AG08396 (cell line): ENCODE measurements at regions not wholly inside any gene's neighbourhood (a gene's known extent, or its start where the extent isn't known, plus 50 kb on each side); places are given as distances from the start of the nearest gene placed in this dataset.
A peak's percentile ranks its signal among the peaks of the same experiment; 100 is the strongest.
"Not testable (repeated sequence)": the region's sequence is repeated elsewhere in the genome, so short reads cannot be mapped to it uniquely, and the experiment has no call there.

ENCODE experiments used
- DNase-seq: peaks from one replicate; pipeline ENCODE4 v3.0.0; 2012; ENCODE audit warnings: low spot score, mixed read lengths

DNA sequence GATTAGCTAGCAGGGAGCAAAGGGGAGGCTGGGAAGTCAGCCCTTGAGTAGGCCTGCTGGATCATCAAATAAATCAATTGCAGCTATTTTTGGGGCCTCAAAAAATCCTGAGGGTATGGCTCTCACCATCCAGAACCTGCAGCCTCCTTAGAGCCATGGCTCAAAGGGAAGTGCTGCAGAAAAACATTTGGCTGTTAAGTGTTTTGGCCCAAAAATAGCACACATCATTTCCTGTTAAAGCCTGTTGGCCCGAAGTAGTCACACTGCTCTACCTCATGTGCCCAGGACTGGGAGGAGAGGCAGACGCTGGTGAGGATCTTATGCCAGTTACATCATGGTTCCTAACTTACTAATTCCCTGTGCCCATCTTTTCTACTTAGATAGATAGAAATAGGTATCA lies 176.8 kb upstream of the PLGLB1 start:
- DNase-seq = not testable (repeated sequence)

DNA sequence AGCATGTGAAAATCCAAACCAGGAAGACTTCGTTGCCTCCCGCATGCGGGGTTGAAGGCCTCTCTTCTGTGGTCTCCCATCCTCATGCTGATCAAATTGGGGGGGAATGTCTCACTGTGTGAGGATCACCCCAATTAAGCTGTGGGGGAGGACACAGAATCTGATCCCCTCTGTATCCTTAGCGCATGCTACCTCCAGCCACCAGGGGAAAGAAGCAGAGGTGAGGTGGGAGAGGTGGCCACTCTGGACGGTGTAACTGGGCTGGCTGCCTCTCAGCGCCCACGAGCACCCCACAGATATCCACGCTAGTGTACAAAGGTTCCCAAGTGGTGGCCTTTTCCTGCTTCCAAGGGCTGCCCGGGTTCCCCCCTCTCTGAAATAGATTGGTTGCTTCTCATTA lies 177.6 kb upstream of the PLGLB1 start:
- DNase-seq = not testable (repeated sequence)

DNA sequence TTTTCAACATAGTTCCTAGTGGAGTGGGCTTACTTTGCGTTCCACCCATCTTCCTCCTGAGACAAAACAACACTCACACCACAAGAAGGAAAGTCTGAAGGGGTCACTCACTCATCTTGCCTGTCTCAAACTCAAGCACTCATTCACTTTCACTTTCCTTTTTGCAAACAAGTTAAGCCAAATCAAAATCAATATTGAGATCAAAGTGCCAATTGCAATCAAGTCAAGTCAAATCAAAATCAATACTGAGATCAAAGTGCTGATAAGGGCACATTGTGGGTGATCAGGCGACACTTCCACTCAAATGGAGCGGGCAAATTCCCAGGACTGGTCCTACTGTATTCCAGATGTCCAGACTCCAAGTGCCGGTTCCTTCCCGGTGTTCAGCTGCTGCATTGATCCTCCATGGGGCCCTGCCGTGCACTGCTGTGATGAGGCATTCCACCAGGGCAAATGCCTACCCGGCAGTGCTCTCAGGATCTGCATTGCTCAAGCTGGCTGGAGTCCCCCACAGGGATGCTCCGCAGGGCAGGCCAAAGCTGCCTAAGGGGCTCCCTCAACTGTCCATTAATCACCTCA lies 183.0 kb upstream of the PLGLB1 start:
- DNase-seq = not testable (repeated sequence)

DNA sequence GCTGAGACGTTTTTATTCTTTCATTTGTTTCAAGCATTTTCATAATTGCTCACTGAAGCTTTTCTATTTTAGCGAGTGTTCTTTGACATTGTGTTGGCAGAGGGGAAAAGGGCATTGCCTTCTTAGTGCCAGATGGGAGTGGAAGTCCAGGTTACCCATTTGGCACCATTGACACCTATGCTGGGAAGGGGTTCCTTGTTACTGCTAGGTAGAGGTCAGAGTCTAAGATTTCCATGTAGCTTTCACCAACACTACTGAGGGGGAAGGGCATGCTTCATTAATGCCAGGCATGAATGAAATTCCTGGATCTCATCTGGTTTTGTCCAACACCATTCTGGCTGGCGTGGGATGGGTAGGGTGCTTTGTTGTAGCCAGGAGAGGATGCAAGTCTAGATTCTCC lies 191.3 kb upstream of the PLGLB1 start:
- not testable (repeated sequence) for DNase-seq

DNA sequence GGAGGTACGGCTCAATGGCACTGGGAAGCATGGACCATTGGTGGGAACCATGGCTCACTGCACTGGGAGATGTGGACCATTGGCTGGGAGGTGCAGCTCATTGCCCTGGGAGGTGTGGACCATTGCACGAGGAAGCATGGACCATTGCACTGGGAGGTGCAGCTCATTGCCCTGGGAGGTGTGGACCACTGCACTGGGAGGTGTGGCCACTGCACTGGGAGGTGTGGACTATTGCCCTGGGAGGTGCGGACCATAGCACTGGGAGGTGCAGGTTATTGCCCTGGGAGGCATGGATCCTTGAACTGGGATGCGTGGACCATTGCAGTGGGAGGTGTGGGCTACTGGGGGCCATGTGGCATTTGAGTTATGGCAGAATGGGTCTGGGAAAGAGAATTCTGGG lies 195.4 kb upstream of the PLGLB1 start:
- DNase-seq = not testable (repeated sequence)

DNA sequence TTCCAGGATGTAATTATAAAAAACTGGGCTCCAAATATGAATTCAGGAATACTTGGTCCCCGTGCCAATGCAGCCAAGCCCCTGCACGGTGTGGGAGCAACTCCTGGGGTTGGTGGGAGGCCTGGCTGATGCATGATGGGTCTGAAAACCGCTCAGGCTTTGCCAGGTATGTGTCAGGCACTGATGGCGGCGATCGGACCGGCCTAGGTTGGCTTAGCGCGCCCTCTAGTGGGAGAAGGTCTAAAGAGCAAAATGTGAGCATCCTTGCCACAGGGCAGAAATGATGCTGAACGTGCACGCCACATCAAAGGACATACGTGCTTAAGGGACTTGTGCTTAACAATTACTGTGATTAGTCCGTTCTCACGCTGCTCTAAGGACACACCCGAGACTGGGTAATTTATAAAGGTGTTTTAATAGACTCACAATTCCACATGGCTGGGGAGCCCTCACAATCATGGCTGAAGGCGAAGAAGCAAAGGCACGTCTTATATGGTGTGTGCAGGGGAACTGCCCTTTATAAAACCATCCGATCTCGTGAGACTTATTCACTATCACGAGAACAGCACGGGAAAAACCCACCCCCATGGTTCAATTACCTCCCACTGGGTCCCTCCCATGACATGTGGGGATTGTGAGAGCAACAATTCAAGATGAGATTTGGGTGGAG lies 196.2 kb upstream of the PLGLB1 start:
- DNase-seq = not testable (repeated sequence)

DNA sequence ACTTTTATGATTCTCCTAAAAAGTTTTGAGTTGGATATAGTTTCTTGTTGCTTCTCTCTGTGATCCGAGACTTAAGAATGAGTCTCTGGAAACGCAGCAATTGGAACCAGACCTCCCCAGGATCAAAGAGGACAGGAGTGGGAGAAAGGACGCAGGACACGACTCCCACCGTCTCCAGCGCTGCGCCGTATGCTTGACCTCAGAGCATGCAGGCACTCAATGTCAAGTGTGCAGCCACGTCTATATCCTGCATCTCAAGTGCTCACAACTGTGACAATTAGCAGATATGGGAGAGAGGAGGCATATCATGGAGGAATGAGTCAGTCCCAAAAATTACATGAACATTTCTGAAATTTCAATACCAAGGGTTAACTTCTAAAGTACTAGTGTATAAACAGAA lies 199.0 kb upstream of the PLGLB1 start:
- not testable (repeated sequence) for DNase-seq

DNA sequence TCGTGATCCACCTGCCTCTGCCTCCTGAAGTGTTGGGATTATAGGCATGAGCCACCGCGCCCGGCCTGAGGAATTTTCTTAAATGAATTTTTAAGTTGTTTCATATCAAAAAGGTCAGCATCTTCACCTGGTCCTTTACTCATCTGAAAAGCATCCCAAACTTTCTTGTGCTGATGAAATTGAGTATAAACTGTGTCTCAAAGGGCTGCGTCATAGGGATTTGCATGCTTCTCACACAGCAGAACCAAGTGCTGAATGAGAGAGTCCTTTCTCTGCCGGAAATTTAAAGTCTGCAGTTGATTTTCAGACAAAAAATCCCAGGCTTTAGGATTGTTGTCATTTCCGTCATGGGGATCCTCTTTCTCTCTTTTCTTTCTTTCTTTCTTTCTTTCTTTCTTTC lies 200.5 kb upstream of the PLGLB1 start:
- peak; percentile 8 for DNase-seq

DNA sequence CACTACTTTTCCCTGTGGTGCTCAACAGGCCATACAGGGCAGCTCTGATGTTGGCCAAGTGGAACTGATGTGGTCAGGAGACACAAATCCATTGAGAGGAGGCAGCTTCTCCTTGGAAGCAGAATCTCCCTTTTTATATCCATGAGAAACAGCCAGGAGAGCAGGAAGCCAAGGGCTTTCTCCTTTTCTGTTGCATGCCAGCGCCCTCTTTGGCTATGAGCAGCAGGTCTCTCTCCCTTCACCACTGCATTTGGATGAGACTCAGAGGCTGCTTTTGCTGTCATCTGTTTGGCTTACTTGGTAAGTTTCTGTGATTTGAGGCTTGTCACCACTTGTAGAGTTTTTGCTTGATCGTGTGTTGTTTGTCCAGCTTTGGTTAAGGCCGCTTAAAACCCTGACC lies 202.2 kb upstream of the PLGLB1 start:
- DNase-seq = not testable (repeated sequence)

DNA sequence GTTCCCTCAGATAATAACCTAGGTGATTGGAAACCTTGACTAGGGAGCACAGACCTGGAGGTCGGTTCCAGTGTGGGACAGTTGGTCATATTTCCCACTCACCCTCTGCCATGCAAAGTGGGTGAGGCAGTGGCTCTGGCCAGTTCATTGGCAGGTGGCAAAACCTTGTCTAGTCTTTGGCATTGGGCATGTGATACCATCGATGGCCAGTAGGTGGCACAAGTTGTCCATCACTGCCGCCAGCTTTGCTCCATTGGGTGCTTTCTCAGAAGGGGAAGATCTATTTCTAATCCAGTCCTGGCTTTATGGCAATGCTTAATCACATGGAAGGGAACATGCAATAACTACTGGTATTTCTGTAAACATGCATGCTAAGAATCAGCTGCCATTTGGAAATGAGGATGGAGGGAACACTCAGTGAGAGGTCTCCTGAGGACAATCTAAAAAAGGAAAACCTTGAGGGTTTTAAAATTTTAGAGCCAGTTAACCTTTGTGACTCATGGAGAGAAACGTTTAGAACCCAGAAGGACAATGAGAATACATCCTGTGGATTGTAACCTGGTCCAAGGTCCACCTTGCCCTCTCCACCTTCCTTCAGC lies 207.5 kb upstream of the PLGLB1 start:
- not testable (repeated sequence) for DNase-seq

DNA sequence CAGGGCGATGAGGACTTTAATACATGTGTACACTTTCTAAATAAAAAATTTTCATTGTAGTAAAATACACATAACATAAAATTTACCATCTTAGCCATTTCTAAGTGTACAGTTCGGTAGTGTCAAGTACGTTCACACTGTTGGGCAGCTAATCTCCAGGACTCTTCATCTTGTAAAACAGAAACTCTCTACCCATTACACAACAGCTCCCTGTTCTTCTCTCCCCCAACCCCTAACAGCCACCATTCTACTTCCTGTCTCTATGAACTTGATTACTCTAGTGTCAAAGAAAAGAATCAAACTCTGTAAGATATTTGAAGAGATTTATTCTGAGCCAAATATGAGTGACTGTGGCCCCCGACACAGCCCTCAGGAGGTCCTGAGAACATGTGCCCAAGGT lies 208.3 kb upstream of the PLGLB1 start:
- DNase-seq = not testable (repeated sequence)

DNA sequence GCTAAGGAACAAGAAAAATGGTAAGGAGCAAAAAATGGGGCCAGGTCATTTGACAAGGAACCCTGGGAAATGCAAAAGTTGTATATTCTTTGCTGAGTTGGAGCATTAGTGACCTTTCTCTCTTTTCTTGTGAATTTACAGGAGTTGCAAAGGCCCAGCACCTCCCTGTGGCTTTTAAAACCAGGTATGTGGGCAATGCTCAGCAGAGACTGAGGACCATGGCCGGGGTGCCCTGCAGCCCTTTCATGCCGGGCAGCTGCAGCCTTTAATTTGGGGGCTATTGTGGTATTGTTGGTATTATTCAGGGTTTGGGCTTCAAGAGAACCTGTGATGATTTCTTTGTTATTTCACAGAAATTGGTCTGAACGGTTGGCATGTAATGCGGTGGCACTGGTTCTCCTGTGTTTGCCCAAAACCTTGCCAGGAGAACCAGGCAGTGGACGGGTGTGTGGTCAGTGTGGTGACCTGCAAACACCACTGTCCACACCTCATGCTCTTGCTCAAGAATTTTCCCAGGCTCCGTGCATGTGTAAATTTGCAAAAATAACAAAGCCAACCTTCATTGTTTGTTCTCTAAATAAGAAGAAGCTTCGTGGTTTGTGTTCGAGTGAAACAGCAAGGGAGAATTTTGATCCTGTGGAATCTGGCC lies 213.8 kb upstream of the PLGLB1 start:
- DNase-seq = not testable (repeated sequence)

DNA sequence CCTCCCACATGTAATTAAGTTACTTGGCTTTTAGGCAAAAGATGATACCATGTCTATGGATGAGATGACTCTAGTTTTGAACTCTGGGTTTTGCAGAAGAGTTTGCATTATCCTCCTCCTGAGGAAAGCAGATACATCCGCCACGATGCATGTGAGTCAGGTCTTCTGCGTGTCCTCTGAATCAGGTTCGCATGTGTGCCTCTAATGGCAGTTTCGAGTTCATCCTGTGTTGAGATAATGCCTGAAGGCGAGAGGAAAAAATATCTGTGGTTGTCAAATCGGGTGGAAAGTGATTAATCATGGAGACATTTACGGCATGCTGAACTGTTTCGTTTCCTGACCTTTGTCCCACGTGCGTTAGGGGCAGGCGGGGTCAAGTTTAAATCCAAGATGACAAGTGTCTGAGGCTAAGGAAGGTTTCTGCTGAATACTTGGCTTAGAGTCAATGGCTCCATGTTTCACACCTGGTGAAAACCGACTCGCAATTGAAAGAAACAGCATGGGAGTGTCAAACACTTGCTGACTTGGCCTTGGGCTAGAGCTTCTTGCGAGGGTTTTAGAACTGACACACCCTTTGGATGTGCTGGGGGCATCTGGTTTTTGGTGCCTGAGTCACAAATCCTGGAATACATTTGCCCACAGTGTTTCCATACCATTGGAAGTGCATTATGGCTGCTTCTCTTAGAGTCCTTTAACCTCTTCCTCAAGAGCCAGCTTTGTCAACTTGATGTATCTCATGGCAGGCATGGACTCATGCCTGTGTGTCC lies 216.1 kb upstream of the PLGLB1 start:
- DNase-seq = not testable (repeated sequence)

DNA sequence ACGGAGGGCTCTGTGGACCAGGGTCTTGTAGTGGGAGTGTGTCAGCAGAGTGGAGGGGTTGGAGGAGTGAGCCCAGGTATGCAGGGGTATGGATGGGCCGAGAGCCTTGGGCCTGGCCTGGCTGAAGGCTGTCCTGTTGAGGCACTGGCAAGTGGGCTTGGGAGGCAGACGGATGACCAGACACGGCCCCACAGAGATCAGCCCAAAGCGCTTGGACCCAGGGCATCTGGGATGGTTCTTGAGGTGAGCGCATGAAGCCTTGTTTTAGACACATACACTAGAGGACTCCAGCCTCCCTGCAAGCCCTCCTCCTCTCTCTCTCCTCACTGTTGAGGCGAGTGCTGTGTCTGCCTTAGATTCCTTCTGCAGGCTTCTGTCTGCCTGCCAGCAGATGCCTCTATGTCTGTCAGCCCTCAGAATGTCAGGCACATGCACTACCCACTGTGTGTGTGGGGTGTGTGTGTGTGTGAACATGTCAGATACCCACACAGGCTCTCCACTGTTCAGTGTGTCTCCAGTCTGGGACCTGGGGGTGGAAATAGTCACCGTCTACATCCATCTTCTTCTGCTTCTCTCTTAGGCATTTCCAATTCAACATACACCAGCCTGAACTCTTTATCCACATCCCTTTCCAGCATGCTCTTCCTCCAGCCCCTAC lies 218.0 kb upstream of the PLGLB1 start:
- not testable (repeated sequence) for DNase-seq

DNA sequence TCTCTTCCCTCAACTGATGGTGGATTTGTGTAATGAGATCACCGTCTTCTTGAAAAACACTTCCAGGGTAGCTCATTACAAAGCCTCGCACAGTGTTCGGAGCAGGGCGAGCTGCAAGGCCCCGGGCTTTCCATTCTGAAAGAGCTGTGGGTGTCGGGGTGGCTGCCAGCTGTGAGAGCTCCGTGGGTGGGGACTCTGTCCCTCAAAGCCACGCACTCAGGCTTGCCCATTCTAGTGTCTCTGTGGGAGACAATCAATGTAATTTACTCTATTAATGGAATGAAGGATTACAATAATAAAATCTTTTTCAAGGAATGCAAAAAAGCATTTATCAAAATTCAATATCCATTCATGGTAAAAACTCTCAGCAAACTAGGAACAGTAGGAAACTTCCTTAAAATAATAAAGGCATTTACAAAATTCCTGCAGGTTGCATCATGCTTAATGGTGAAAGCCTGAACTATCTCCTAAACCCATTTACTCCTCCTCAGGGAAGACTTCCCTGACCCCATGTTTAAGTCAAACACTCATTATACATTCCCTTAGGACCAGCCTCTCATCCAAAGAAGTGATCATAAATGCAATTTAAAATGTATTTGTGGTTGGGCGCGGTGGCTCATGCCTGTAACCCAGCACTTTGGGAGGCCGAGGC lies 224.5 kb upstream of the PLGLB1 start:
- not testable (repeated sequence) for DNase-seq

DNA sequence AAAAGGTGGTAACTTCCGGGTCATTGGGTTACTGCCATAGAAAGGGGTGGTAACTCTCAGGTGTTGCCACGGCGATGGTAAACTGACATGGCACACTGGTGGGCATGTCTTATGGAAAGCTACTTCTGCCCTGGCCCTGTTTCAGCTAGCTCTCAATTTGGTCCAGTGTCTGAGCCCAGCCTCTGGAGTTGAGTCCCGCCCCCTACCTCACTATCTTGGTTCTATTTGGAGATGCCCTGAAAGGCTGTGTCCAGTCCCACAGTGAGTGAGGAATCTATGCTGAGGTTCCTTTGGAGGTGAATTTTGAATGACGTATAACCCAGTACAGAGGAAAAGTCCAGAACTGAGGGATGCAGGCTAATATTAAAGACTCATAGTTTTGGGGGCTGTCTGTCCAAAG lies 230.4 kb upstream of the PLGLB1 start:
- not testable (repeated sequence) for DNase-seq

DNA sequence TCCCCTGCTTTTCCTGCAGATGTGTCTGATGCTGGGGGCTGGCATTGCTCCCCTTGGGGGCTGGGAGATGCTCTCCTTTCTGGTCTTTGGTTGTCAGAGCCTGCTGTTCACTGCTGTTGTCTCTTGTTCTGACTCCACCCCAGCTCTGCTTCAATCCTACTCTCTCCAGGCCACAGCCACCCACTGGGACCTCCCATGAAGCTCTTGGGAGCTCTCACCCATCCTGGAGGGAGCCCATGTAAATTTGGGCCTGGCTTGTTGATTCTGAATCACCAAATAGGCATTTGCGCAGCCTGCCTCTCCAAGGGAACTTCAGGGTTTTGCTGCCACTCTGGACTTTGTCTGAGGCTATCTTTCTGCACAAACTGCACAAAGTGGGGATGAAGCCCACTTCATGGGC lies 232.9 kb upstream of the PLGLB1 start:
- not testable (repeated sequence) for DNase-seq

DNA sequence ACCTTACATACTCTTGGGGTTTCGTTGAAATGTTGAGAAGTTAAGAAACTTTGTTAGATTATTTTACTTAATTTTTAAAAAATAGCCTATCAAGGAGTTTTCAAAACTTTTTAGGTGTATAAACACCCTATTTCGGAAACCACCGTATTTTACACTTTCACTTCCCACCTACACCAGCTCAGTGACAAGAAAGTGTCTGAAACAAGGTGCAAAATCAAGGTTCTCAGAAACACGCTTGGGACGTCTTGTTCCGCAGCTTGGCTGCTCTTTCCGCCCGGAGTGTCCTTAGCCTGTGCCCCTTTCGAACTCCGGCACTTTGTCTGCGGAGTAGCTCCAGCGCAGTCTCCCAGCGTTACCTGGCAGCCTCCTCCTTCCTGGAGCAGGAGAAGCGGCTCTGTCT lies 233.8 kb upstream of the PLGLB1 start:
- DNase-seq = not testable (repeated sequence)

DNA sequence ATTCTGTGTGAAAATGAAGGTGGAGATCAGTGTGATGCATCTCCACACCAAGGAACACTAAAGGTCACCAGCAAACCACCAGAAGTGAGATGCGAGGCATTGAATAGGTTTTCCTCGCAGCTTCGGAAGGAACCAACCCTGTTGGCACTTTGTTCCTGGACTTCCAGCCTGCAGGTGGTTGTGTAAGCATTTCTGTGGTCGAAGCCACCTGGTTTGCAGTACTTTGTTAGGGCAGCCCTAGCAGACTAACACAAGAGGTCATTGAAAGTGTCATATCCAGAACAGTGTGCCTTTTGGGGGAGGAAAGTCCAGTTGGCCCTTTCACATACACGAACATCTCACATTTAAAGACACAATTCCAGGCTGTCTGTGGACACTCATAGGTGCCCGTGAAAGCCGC lies 237.2 kb upstream of the PLGLB1 start:
- DNase-seq = not testable (repeated sequence)

DNA sequence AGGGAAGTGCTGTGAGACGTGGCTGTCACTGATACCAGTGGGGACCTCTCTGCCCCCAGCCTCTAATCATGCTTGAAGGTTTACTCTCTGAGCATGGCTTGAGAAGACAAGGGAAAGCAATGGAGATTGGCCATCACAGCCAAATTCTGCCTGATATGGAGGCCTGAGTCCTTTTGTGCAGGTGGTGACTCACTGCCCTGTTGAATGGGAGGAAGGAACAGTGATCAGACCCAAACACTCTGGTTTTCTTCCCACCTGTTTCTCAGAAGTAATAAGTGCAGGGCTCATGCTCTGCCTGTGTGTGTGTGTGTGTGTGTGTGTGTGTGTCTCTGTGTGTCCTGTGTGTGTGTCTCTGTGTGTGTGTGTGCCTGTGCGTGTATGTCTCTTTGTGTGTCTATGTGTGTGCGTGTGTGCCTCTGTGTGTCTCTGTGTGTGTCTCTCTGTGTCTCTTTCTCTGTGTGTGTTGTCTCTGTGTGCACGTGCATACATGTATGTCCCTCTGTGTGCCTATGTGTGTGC lies 240.6 kb upstream of the PLGLB1 start:
- not testable (repeated sequence) for DNase-seq
